GM23338 (cell line): ENCODE measurements at regions not wholly inside any gene's neighbourhood (a gene's known extent, or its start where the extent isn't known, plus 50 kb on each side); places are given as distances from the start of the nearest gene placed in this dataset.
A peak's percentile ranks its signal among the peaks of the same experiment; 100 is the strongest.

Experiments
- ATAC-seq: fragments of 200-7000 bp; cut with Tn5 transposase; 3 replicates; pipeline ENCODE4 v1.9.1; 2020
- DNase-seq: peaks from one replicate; pipeline ENCODE4 v3.0.0-alpha.2; 2015; ENCODE audit warnings: low spot score
- H2AFZ ChIP-seq: fragments of 200-600 bp; sonication (generic); 2 replicates; pipeline ENCODE4 v1.8.0; 2016; ENCODE audit warnings: antibody characterized with exemption, mild to moderate bottlenecking, moderate library complexity
- H3F3A ChIP-seq: fragments of 200-600 bp; sonication (generic); replicated peaks from 2 replicates; pipeline ENCODE4 v1.8.0; 2017; ENCODE audit warnings: antibody characterized with exemption, mixed run types, low read depth
- H3K27ac ChIP-seq: fragments of 200-600 bp; sonication (generic); 2 replicates; pipeline ENCODE4 v1.6.1; 2016; ENCODE audit warnings: low read depth
- H3K27me3 ChIP-seq: fragments of 200-600 bp; sonication (generic); 2 replicates; pipeline ENCODE4 v1.8.0; 2016; ENCODE audit warnings: mild to moderate bottlenecking, mixed run types, moderate library complexity; ENCODE audit not compliant: insufficient read depth
- H3K36me3 ChIP-seq: fragments of 200-600 bp; sonication (generic); 2 replicates; pipeline ENCODE4 v1.8.0; 2016; ENCODE audit warnings: mild to moderate bottlenecking; ENCODE audit not compliant: insufficient read depth
- H3K4me1 ChIP-seq: fragments of 200-600 bp; sonication (generic); 2 replicates; pipeline ENCODE4 v1.8.0; 2016; ENCODE audit warnings: mild to moderate bottlenecking, moderate library complexity; ENCODE audit not compliant: insufficient read depth
- H3K4me2 ChIP-seq: fragments of 200-600 bp; sonication (generic); 2 replicates; pipeline ENCODE4 v1.7.1; 2017; ENCODE audit warnings: mixed run types
- H3K4me3 ChIP-seq: fragments of 200-600 bp; sonication (generic); 2 replicates; pipeline ENCODE4 v1.6.1; 2016; ENCODE audit warnings: mixed run types
- H3K79me2 ChIP-seq: fragments of 200-600 bp; sonication (generic); replicated peaks from 2 replicates; pipeline ENCODE4 v1.8.0; 2017; ENCODE audit warnings: mild to moderate bottlenecking; ENCODE audit not compliant: insufficient read depth
- H3K9me2 ChIP-seq: fragments of 200-600 bp; sonication (generic); 2 replicates; pipeline ENCODE4 v1.8.0; 2017; ENCODE audit not compliant: insufficient read depth
- H4K20me1 ChIP-seq: fragments of 200-600 bp; sonication (generic); replicated peaks from 2 replicates; pipeline ENCODE4 v1.8.0; 2017; ENCODE audit warnings: mild to moderate bottlenecking; ENCODE audit not compliant: insufficient read depth
- H3K27ac Mint-ChIP-seq: 2 replicates; pipeline ENCODE4 v1.8.0; 2020; ENCODE audit warnings: inconsistent platforms, mild to moderate bottlenecking, moderate library complexity, mixed read lengths
- H3K27me3 Mint-ChIP-seq: 3 replicates; pipeline ENCODE4 v1.8.0; 2022; ENCODE audit warnings: low read depth, mild to moderate bottlenecking, moderate library complexity, mixed read lengths, inconsistent platforms; ENCODE audit not compliant: insufficient read depth, poor library complexity
- H3K36me3 Mint-ChIP-seq: 3 replicates; pipeline ENCODE4 v1.8.0; 2021; ENCODE audit warnings: low read depth, mild to moderate bottlenecking, inconsistent platforms, moderate library complexity, mixed read lengths
- H3K4me1 Mint-ChIP-seq: 3 replicates; pipeline ENCODE4 v1.8.0; 2020; ENCODE audit warnings: mild to moderate bottlenecking, inconsistent platforms, mixed read lengths
- H3K4me3 Mint-ChIP-seq: 3 replicates; pipeline ENCODE4 v1.8.0; 2021; ENCODE audit warnings: moderate library complexity, mild to moderate bottlenecking, inconsistent platforms, mixed read lengths
- H3K9me3 Mint-ChIP-seq: 3 replicates; pipeline ENCODE4 v1.8.0; 2020; ENCODE audit warnings: moderate library complexity, mild to moderate bottlenecking, inconsistent platforms, mixed read lengths
- CREB1 ChIP-seq: fragments of 250-450 bp; sonication (Bioruptor Pico); IDR thresholded peaks from 2 replicates; pipeline ENCODE4 v1.5.0; 2020; ENCODE audit warnings: low read depth, mild to moderate bottlenecking, moderate library complexity
- CTCF ChIP-seq, 2 experiments: fragments of 200-600 bp in 1 of 2; sonication (generic) in 1 of 2; conservative IDR thresholded peaks; 2 replicates each; pipeline versions ENCODE4 v1.5.1 to v1.6.1; 2016 to 2017; ENCODE audit warnings: antibody characterized with exemption in 2 of 2, low read depth in 2 of 2, mild to moderate bottlenecking in 2 of 2, moderate library complexity in 1 of 2
- EZH2 ChIP-seq: fragments of 200-600 bp; sonication (generic); IDR thresholded peaks from one replicate; pipeline ENCODE4 v1.8.0; 2017; ENCODE audit warnings: antibody characterized with exemption, mild to moderate bottlenecking, low read depth; ENCODE audit not compliant: unreplicated experiment
- EZH2phosphoT487 ChIP-seq: fragments of 200-600 bp; sonication (generic); IDR thresholded peaks from one replicate; pipeline ENCODE4 v1.8.1; 2018; ENCODE audit warnings: antibody characterized with exemption; ENCODE audit not compliant: unreplicated experiment
- POLR2AphosphoS5 ChIP-seq: IDR thresholded peaks from 2 replicates; pipeline ENCODE4 v1.6.1; 2016; ENCODE audit warnings: antibody characterized with exemption, low read depth
- REST ChIP-seq: IDR thresholded peaks from one replicate; pipeline ENCODE4 v1.6.1; 2018; ENCODE audit warnings: antibody characterized with exemption; ENCODE audit not compliant: unreplicated experiment
- STAT1 ChIP-seq: IDR thresholded peaks from one replicate; pipeline ENCODE4 v1.6.1; 2016; ENCODE audit warnings: antibody characterized with exemption; ENCODE audit not compliant: unreplicated experiment
- ZNF331 ChIP-seq: fragments of 250-450 bp; sonication (Bioruptor Pico); IDR thresholded peaks from 2 replicates; pipeline ENCODE4 v1.5.0; 2020; ENCODE audit warnings: low read depth, mild to moderate bottlenecking, moderate library complexity
- ZNF462 ChIP-seq: fragments of 250-450 bp; sonication (Bioruptor Pico); IDR thresholded peaks from 2 replicates; pipeline ENCODE4 v1.5.0; 2020; ENCODE audit warnings: mild to moderate bottlenecking, moderate library complexity
- TF ChIP-seq, protein P1 (sequence below): IDR thresholded peaks from 2 replicates; pipeline ENCODE4 v1.6.1; 2016; ENCODE audit warnings: antibody characterized with exemption

DNA sequence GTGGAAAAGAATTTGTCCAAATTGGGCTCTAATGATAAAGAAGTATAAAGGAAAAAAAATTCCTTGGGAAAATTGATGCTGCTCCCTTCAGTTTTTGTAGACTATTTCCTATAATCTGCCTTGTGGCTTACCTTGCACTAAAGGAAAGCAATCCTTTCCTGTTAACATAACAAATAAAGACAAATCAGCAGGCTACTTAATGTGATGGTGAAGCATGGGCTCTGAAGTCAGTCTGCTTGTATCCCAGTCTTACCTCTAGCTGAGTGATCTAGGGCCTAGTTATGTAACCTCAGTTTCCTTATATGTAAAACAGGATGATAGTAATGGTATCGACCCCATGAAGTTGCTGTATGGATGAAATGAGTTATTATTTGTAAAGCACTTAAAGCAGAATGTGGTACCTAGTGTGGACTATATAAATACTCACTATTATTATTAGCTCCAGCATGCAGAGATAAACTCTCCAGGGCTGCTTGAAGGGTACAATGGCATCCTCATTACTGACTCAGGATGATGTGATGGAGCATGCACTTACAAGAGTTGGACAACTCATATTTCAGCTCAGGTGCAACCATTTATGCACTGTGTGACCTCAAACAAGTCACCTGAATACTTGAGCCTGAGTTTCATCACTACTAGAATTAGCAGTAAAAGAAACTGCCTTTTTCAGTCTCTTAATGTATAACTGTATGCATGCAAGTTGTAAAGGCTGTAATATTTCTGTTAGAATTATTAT lies 156.1 kb downstream of the DKK1 start:
- H4K20me1 ChIP-seq, result no peaks in the 10 kb centered on the region
- no peak overlapping the region for H3K4me3 ChIP-seq
- Mint-ChIP-seq H3K4me1 (peaks cover 8% of the 10 kb centered on the region), H3K27ac (no peak overlapping the region), H3K36me3 (no peaks in the 10 kb centered on the region), H3K27me3 (peaks cover 5% of the 10 kb centered on the region), H3K4me3 (no peak overlapping the region), H3K9me3 (no peaks in the 10 kb centered on the region)
- no peaks in the 10 kb centered on the region for H3K36me3 ChIP-seq
- H3K27ac ChIP-seq, result no peak overlapping the region
- no peaks in the 10 kb centered on the region for H3K9me2 ChIP-seq
- no peaks in the 10 kb centered on the region for H3K79me2 ChIP-seq
- TF ChIP-seq EZH2phosphoT487, result no peak
- TF ChIP-seq CTCF (conservative IDR thresholded peaks at IDR 0.05; ENCODE audit: low read depth in 2 of 2), result no peak
- TF ChIP-seq ZNF331 (CRISPR knock-in tag), result no peak
- TF ChIP-seq EZH2, result no peak
- TF ChIP-seq, protein P1, sequence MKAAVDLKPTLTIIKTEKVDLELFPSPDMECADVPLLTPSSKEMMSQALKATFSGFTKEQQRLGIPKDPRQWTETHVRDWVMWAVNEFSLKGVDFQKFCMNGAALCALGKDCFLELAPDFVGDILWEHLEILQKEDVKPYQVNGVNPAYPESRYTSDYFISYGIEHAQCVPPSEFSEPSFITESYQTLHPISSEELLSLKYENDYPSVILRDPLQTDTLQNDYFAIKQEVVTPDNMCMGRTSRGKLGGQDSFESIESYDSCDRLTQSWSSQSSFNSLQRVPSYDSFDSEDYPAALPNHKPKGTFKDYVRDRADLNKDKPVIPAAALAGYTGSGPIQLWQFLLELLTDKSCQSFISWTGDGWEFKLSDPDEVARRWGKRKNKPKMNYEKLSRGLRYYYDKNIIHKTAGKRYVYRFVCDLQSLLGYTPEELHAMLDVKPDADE, result no peak
- no peak for TF ChIP-seq STAT1
- no peak for TF ChIP-seq REST
- no peak for TF ChIP-seq CREB1 (CRISPR knock-in tag)
- TF ChIP-seq POLR2AphosphoS5, result no peak
- TF ChIP-seq ZNF462 (CRISPR knock-in tag), result no peak
- H3K4me2 ChIP-seq, result peak overlapping the region; percentile 64; the same call in 1 of the 2 replicates
- peaks cover 13% of the 10 kb centered on the region for H3K4me1 ChIP-seq
- no peak overlapping the region for H2AFZ ChIP-seq
- DNase-seq, result peak; percentile 32
- H3F3A ChIP-seq, result no peaks in the 10 kb centered on the region
- H3K27me3 ChIP-seq, result no peaks in the 10 kb centered on the region
- peak; percentile 84 for ATAC-seq
